Activated CD4-positive, alpha-beta T cell treated with anti-CD3 and anti-CD28 coated beads, Interleukin-2, amount 10 ng/mL, durations not matched to agents 24 days and 14 days (primary cell): ENCODE measurements at regions not wholly inside any gene's neighbourhood (a gene's known extent, or its start where the extent isn't known, plus 50 kb on each side); places are given as distances from the start of the nearest gene placed in this dataset.

Experiments
- DNase-seq: peaks from one replicate; pipeline ENCODE4 v3.0.0; 2022
- H3K27ac Mint-ChIP-seq: one replicate; pipeline ENCODE4 v1.8.0; 2022; ENCODE audit warnings: mild to moderate bottlenecking, mixed read lengths
- H3K27me3 Mint-ChIP-seq: one replicate; pipeline ENCODE4 v1.8.0; 2022; ENCODE audit warnings: mixed read lengths
- H3K36me3 Mint-ChIP-seq: one replicate; pipeline ENCODE4 v1.8.0; 2022; ENCODE audit warnings: low read depth, mild to moderate bottlenecking, mixed read lengths
- H3K4me1 Mint-ChIP-seq: one replicate; pipeline ENCODE4 v1.8.0; 2021; ENCODE audit warnings: mixed read lengths
- H3K4me3 Mint-ChIP-seq: one replicate; pipeline ENCODE4 v1.8.0; 2022; ENCODE audit warnings: mild to moderate bottlenecking, moderate library complexity, mixed read lengths
- H3K9me3 Mint-ChIP-seq: one replicate; pipeline ENCODE4 v1.8.0; 2021; ENCODE audit warnings: mixed read lengths
- intact Hi-C: fragments of 100-400 bp; cut with micrococcal nuclease; formaldehyde crosslinking; loops from one replicate; pipeline ENCODE4 v1.15.1; 2023

- intact Hi-C loops, result no loop called here
- no peak overlapping the region for H3K27ac Mint-ChIP-seq
- no peaks in the 10 kb centered on the region for H3K4me1 Mint-ChIP-seq
- H3K9me3 Mint-ChIP-seq, result no peaks in the 10 kb centered on the region
- H3K36me3 Mint-ChIP-seq, result no peaks in the 10 kb centered on the region
- DNase-seq, result no peak
- H3K27me3 Mint-ChIP-seq, result no peaks in the 10 kb centered on the region
- no peak overlapping the region for H3K4me3 Mint-ChIP-seq
Observed at GRCh38 chrX:138298268-138298667, 413.2 kb downstream of the FGF13 start.

GRCh38 chrX:138345801-138346200 lies 365.7 kb downstream of the FGF13 start:
- intact Hi-C loops, result no loop called here
- DNase-seq, result no peak
- Mint-ChIP-seq H3K4me1 (no peaks in the 10 kb centered on the region), H3K4me3 (no peak overlapping the region), H3K9me3 (no peaks in the 10 kb centered on the region), H3K27me3 (no peaks in the 10 kb centered on the region), H3K27ac (no peak overlapping the region), H3K36me3 (no peaks in the 10 kb centered on the region)

GRCh38 chrX:138349351-138349750 lies 362.2 kb downstream of the FGF13 start:
- Mint-ChIP-seq H3K4me3 (no peak overlapping the region), H3K4me1 (no peaks in the 10 kb centered on the region), H3K36me3 (no peaks in the 10 kb centered on the region), H3K27me3 (no peaks in the 10 kb centered on the region), H3K9me3 (no peaks in the 10 kb centered on the region), H3K27ac (no peak overlapping the region)
- intact Hi-C loops, result no loop called here
- no peak for DNase-seq

- no peaks in the 10 kb centered on the region for H3K27me3 Mint-ChIP-seq
- intact Hi-C loops, result no loop called here
- no peak for DNase-seq
- no peaks in the 10 kb centered on the region for H3K9me3 Mint-ChIP-seq
- H3K4me3 Mint-ChIP-seq, result no peak overlapping the region
- no peak overlapping the region for H3K27ac Mint-ChIP-seq
- no peaks in the 10 kb centered on the region for H3K36me3 Mint-ChIP-seq
- no peaks in the 10 kb centered on the region for H3K4me1 Mint-ChIP-seq
Observed at GRCh38 chrX:138378876-138379275, 332.6 kb downstream of the FGF13 start.

GRCh38 chrX:138408101-138408500 lies 303.4 kb downstream of the FGF13 start:
- no peaks in the 10 kb centered on the region for H3K9me3 Mint-ChIP-seq
- H3K36me3 Mint-ChIP-seq, result no peaks in the 10 kb centered on the region
- no peak overlapping the region for H3K27ac Mint-ChIP-seq
- no peak for DNase-seq
- intact Hi-C loops, result no loop called here
- no peak overlapping the region for H3K4me3 Mint-ChIP-seq
- no peaks in the 10 kb centered on the region for H3K4me1 Mint-ChIP-seq
- no peaks in the 10 kb centered on the region for H3K27me3 Mint-ChIP-seq

DNA sequence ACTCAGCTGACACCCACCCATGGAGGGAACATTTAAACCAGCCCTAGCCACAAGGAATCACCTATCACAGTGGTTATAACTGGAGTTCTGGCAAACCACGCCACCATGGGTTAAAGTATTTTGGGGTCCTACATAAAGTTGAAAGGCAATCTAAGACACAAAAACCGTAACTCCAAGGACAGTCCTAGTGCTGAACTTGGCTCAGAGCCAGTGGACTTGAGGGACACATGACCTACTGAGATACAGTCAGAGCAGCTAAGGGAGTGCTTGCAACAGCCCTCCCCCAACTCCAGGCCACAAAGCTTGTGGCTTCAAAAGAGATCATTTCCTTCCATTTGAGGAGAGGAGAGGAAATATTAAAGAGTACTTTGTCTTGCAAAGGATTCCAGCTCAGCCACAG lies 300.5 kb downstream of the FGF13 start:
- Mint-ChIP-seq H3K27ac (no peak overlapping the region), H3K27me3 (no peaks in the 10 kb centered on the region), H3K9me3 (no peaks in the 10 kb centered on the region), H3K4me1 (no peaks in the 10 kb centered on the region), H3K36me3 (no peaks in the 10 kb centered on the region), H3K4me3 (no peak overlapping the region)
- no peak for DNase-seq
- intact Hi-C loops, result no loop called here
